CMK (cell line): ENCODE measurements at regions not wholly inside any gene's neighbourhood (a gene's known extent, or its start where the extent isn't known, plus 50 kb on each side); places are given as distances from the start of the nearest gene placed in this dataset.
"Not testable (repeated sequence)": the region's sequence is repeated elsewhere in the genome, so short reads cannot be mapped to it uniquely, and the experiment has no call there.

Experiments
- DNase-seq: peaks from one replicate; pipeline ENCODE4 v3.0.0-alpha.2; 2010; ENCODE audit warnings: low read depth

GRCh38 chr14:106809615-106810014, 1283.2 kb downstream of the TMEM121 start:
- DNase-seq, result no peak

DNA sequence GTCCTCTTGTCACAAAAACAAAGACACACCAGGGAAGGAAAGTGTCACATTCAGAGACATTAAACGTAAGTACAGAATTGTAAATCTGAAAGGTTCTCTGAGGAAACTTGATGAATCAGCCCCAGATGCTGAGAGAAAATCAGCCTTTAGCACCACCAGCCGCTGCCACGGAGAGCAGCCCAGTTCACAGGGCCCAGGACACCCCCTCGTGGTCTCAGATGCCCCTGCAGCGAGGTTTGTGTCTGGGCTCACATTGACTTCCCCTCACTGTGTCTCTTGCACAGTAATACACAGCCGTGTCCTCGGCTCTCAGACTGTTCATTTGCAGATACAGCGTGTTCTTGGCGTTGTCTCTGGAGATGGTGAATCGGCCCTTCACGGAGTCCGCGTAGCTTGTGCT, 1283.8 kb downstream of the TMEM121 start:
- not testable (repeated sequence) for DNase-seq

- no peak for DNase-seq
These were observed 1284.8 kb downstream of the TMEM121 start for GRCh38 chr14:106811162-106811561.

DNA sequence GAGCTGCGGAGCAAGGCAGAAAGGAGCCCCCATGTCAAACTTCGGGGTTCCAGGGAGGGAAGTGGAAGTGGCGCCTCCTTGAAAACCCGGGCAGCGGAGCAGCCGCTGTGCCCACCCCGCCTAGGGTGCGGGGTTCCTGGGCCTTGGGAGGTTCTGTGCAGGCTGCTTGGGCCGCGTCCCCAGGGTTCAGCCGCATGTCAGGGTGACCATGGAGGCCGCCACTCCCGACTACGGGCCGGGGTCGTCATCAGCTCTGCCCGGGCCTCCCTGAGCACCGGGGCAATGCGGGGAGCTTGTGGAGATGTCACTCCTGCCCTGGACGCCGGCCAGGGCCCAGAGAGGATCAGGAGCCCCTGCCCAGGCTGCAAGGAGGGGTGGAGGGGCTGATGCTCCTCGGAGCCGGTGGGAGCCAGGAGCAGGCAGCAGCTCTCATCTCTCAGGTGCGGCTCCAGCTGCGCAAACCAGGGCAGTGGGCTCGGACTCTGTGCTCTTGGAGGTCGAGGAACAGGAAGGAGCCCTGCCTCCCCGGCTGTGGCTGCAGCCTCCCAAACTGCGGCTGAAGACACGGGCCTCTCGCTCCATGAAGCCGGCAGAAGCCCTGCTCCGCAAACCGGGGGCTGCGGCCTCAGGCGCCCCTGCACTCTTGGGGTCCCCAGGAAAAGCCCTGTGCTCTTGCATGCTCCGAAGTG, 1286.5 kb downstream of the TMEM121 start:
- DNase-seq, result no peak

DNA sequence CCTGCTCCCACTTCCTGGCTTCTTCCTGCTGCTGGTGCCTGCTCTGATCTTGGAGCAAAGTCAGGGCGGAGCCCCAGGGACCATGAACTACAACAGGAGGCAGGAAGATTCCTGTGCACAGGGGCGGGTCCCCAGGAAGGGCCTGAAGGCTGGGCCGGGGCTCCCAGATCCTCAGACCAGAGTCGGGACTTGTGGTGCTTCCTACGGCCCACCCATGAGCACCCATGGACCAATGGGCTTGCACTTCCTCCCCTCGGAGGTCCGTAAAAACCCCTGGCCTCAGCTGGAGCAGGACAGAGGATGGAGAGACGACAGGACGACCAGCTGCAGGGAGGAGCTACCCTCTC, 1287.1 kb downstream of the TMEM121 start:
- DNase-seq, result no peak

- DNase-seq, result no peak
These were observed 1293.7 kb downstream of the TMEM121 start for GRCh38 chr14:106820119-106820518.

- DNase-seq, result no peak
These were observed 1294.7 kb downstream of the TMEM121 start for GRCh38 chr14:106821119-106821518.

GRCh38 chr14:106822905-106823304, 1296.5 kb downstream of the TMEM121 start:
- no peak for DNase-seq

- DNase-seq, result no peak
These were observed 1297.2 kb downstream of the TMEM121 start for GRCh38 chr14:106823552-106823951.

GRCh38 chr14:106826833-106827369, 1300.5 kb downstream of the TMEM121 start:
- DNase-seq, result no peak

GRCh38 chr14:106831322-106831720, 1304.9 kb downstream of the TMEM121 start:
- no peak for DNase-seq

- no peak for DNase-seq
These were observed 1311.5 kb downstream of the TMEM121 start for GRCh38 chr14:106837870-106838269.

- DNase-seq, result no peak
These were observed 1312.8 kb downstream of the TMEM121 start for GRCh38 chr14:106838991-106839769.

DNA sequence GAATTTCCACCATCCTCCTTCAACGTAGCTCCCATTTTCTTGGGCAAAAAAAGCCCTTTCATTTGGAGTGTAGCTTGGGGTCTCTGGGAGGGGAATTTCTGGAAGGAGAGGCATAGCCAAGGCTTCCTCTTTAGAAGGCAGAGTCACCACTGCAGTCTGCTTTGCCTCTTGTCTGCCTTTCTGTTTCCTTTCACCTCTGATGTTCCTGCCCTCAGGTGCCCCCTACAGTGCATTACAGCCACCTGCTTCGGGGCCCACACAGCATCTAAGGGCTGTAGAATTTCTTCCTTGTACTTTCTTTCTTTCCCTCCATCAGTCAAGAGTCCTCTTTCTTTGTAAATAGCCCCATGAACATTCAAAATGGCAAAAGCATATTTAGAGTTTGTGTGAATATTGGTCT, 1313.9 kb downstream of the TMEM121 start:
- DNase-seq, result no peak

DNA sequence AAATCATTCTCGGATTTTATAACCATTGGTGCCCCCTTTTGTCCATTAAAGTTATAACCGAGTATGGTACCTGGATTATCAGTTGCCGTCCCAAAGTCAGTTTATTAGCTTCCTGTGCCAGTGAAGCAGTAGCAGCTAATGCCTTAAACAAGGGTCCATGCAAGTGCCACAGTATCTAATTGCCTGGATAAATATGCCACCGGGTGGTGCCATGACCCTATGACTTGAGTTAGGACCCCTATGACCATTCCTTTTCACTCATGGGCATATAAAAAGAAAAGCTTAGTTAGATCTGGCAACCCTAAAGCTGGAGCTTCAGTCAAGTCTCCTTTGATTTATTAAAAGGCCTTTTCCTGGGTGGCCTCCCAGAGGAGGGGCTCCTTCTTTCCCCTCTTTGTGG, 1314.6 kb downstream of the TMEM121 start:
- DNase-seq, result no peak

- no peak for DNase-seq
These were observed 1315.3 kb downstream of the TMEM121 start for GRCh38 chr14:106841701-106842100.

- DNase-seq, result no peak
These were observed 1316.3 kb downstream of the TMEM121 start for GRCh38 chr14:106842687-106843086.

DNA sequence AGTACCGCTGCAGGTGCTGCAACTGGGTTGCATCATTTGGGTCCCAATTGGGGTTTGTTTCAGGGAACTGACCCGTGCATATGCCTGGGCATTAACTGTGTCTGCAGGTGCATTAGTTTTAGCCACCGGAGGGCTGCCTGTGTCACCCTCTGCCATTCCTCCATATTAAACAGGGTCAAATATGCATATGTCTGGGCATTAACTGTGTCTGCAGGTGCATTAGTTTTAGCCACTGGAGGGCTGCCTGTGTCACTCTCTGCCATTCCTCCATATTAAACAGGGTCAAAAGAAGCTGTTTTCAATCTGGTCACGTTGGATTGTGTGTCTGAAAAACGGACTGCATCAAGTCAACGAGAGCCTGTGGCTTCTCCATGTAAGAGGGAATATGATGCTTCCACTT, 1317.0 kb downstream of the TMEM121 start:
- DNase-seq, result no peak

DNA sequence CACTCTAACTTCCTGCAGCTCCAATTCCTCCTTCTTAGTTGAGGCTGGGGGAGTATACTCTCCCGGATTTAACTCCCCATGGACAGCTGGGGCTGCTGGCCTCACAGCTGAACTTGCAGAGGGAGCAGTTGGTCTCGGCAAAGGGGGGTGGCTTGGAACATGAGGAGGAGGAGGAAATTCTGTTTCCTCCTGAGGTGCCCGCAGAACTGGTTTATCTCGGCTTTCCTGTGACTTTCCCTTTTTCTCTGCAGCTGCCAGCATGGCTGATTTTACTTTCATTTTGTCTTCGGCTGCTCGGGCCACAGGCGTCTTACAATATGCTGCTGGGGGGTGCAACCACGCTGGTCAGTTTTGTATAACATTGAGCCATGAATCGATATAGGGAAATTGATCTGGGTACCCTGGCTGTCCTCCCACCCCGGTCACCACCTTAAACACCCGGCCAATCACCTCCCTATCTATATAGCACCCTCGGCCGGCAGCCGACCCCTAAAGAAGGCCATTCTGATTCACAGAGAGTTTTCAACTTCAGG, 1317.6 kb downstream of the TMEM121 start:
- no peak for DNase-seq

DNA sequence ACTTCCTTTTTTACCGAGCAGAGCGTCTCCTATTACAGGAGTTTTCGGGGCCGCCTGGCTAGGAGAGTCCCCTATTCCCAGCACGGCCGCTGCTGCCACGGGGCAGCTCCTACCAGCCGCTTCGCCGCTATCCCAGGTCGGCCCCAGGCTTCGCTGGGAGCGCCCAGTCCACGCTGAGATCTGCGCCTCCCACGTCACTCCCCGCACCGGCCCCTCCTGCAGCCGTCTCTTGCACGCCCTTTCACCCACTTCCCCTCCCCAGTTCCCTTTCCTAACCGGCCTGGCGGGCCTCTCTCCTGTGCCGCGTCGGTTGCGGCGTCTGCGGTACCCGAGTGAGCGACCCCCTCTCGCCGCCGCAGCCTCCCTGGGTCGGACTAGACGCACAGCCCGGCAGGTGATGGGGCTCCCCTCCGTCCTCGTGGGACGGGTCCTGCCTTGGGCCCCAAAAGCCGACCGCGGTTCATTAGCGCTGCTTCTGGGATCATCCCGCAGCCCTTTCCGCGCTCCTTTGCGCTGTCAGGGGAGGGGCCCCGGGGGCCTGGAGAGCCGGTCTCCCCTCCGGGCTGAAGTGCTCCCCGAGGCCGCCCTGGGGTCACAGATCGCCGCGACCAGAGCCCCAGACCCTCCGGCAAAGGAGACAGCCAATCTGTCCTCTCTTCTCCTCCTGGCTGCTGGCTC, 1318.4 kb downstream of the TMEM121 start:
- no peak for DNase-seq

DNA sequence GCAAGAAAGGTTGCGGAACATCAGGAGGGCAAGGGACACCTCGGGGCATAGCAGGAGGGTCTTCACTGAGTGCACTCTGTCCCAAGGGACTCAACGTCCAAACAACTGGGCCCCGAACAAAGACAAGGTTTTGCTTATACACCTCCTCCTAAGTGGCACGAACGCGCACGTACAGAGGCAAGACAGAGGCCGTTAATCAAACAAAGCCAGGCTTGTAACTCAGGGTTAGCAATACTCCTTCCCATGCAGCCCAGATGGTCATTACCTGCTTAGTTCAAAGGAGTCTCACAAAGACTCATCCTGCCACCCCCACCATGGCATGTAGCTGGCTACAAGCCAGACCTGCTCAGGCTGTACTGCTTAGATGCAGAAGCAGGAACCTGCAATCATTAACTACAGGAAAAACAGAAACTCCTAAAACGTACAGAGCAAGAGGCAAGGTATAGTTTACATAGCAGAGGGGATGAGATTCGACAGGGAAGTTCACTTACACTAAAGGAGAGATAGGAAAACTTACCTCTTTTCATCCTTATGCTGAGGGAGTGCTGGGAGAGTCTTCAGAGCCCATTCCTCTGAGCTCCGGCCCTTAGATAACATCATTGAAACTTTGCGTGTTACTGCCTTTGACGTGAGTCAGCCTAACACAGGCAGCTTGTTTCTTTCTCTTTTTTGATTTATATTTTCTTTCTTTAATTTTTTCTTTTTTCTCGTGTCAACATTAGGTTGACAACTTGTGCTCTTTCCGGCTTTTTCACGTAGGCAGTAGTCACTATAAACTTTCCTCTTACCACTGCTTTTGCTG, 1319.1 kb downstream of the TMEM121 start:
- DNase-seq, result no peak

- DNase-seq, result no peak
These were observed 1319.8 kb downstream of the TMEM121 start for GRCh38 chr14:106846218-106846617.
